Colonic mucosa (tissue), 4 donors: ENCODE measurements at regions not wholly inside any gene's neighbourhood (a gene's known extent, or its start where the extent isn't known, plus 50 kb on each side); places are given as distances from the start of the nearest gene placed in this dataset.

ENCODE experiments used
- DNase-seq: peaks from one replicate; pipeline ENCODE4 v3.0.0-alpha.2; 2020
- H3K27ac ChIP-seq: fragments of 200-600 bp; one replicate; pipeline ENCODE4 v1.8.0; 2021
- H3K27me3 ChIP-seq: fragments of 200-600 bp; one replicate; pipeline ENCODE4 v1.8.0; 2021
- H3K36me3 ChIP-seq: fragments of 200-600 bp; one replicate; pipeline ENCODE4 v1.8.0; 2021
- H3K4me1 ChIP-seq: fragments of 200-600 bp; one replicate; pipeline ENCODE4 v1.8.0; 2021; ENCODE audit warnings: mild to moderate bottlenecking
- H3K4me3 ChIP-seq: fragments of 200-600 bp; one replicate; pipeline ENCODE4 v1.8.0; 2021
- H3K9ac ChIP-seq, 2 donors: one replicate each; pipeline ENCODE4 v1.7.0; 2013; ENCODE audit warnings: control low read depth in 2 of 2, low read depth in 2 of 2, low read length in 2 of 2
- H3K9me3 ChIP-seq: fragments of 200-600 bp; one replicate; pipeline ENCODE4 v1.8.0; 2021
- CTCF ChIP-seq: fragments of 200-600 bp; IDR thresholded peaks from one replicate; pipeline ENCODE4 v1.8.0; 2022; ENCODE audit warnings: antibody characterized with exemption, mild to moderate bottlenecking
- intact Hi-C: fragments of 100-400 bp; cut with DNase I; formaldehyde crosslinking; loops from one replicate; pipeline ENCODE4 v1.14.1; 2022
- donor health status: healthy.
- donor health status: DM: no; HTN: no; CAD: no.
- donor health status: DM: no; HTN: no; CAD: no.

DNA sequence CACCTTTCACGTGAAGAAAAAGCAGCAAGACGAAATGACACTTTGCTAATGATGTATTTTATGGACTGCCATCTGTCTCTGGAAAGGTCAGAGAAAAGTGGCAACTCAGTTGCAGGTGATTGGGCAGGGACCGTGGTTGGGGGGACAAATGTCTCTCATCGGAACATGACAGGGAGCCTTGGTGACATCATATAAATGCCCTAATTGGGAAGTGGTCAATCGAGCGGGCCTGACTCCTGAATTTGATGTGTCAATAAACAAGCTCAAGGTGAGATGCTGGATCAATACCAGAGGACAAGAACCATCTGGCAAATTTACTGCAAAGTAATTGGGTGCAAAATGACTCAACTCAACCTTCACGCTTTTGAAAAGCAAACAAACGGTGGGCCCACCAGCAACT is 151.9 kb upstream of the SKOR2 start:
- no peak for TF ChIP-seq CTCF
- no peak overlapping the region for H3K4me3 ChIP-seq

GRCh38 chr18:47399475-47399874 is 148.0 kb upstream of the SKOR2 start:
- DNase-seq: no peak
- no peaks in the 10 kb centered on the region for H3K27me3 ChIP-seq
- no peak overlapping the region for H3K9ac ChIP-seq
- no peak for TF ChIP-seq CTCF
- H3K4me1 ChIP-seq: no peaks in the 10 kb centered on the region
- no peak overlapping the region for H3K4me3 ChIP-seq
- intact Hi-C loops: loop anchor here (5.0 kb wide), 2 partner anchors 198 to 348 kb away; no protein-coding TSS in a partner anchor
- H3K9me3 ChIP-seq: no peaks in the 10 kb centered on the region
- H3K36me3 ChIP-seq: no peaks in the 10 kb centered on the region
- H3K27ac ChIP-seq: no peak overlapping the region

More for the DNA sequence above, 151.9 kb upstream of the SKOR2 start:
- Histone ChIP-seq H3K9ac (no peak overlapping the region), H3K4me1 (no peaks in the 10 kb centered on the region), H3K27me3 (no peaks in the 10 kb centered on the region), H3K9me3 (no peaks in the 10 kb centered on the region), H3K27ac (no peak overlapping the region), H3K36me3 (no peaks in the 10 kb centered on the region)
- DNase-seq: no peak
- intact Hi-C loops: no loop called here

GRCh38 chr18:47397671-47398319 is 146.3 kb upstream of the SKOR2 start:
- peak; percentile 46 for DNase-seq
- Histone ChIP-seq H3K9me3 (no peaks in the 10 kb centered on the region), H3K4me3 (no peak overlapping the region), H3K4me1 (no peaks in the 10 kb centered on the region), H3K9ac (no peak overlapping the region), H3K27ac (no peak overlapping the region), H3K27me3 (no peaks in the 10 kb centered on the region), H3K36me3 (no peaks in the 10 kb centered on the region)
- peak; percentile 42 for TF ChIP-seq CTCF
- intact Hi-C loops: loop anchor here (5.0 kb wide), 2 partner anchors 200 to 350 kb away; no protein-coding TSS in a partner anchor

DNA sequence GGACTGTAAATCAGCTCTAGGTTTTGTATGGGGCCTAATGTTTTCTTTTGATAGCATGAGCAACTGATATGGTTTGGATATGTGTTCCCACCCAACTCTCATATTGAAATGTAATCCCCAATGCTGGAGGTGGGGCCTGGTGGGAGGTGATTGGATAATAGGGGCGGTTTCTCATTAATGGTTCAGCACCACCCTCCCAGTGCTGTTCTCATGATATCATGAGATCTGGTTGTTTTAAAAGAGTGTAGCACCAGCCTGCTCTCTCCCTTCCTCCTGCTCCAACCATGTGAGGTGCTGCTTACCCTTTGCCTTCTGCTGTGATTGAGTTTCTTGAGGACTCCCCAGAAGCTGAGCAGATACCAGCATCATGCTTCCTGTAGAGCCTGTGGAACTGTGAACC is 140.2 kb upstream of the SKOR2 start:
- intact Hi-C loops: no loop called here
- DNase-seq: no peak
- TF ChIP-seq CTCF: no peak

DNA sequence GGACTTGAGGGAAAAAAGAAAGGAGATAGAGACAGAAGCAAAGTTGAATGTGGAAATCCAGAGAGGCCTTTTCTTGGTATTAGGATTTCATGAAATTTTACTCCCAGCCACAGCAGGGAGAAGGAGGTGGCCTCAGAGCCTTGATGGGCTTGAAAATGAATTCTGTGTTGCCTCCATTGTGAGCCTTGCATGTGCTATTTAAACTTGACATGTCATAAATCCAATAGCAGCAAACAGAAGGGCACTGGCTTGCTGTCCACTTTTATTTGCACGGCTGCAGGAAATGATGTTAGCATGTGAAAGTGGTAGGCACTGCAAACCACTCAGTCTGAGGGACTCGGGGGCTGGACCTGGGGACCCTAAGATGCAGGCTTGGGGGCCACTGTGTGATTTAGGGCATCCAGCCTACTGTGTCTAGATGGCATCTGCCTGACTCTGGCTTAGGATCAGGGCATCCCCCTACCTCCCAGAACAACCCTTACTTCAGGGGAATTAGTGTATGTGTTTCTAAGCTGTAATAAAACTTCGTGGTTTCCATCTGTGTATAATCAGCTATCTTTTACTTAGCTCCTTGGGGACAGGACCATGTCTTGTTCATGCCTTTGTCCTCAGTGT is 139.1 kb upstream of the SKOR2 start:
- H3K9ac ChIP-seq: no peak overlapping the region
- H3K4me3 ChIP-seq: no peak overlapping the region
- no peaks in the 10 kb centered on the region for H3K27me3 ChIP-seq
- DNase-seq: no peak
- no peak overlapping the region for H3K27ac ChIP-seq
- TF ChIP-seq CTCF: no peak
- H3K36me3 ChIP-seq: no peaks in the 10 kb centered on the region
- H3K4me1 ChIP-seq: no peaks in the 10 kb centered on the region
- intact Hi-C loops: no loop called here
- no peaks in the 10 kb centered on the region for H3K9me3 ChIP-seq

More for the DNA sequence above, 140.2 kb upstream of the SKOR2 start:
- no peaks in the 10 kb centered on the region for H3K4me1 ChIP-seq
- no peak overlapping the region for H3K27ac ChIP-seq
- H3K9ac ChIP-seq: no peak overlapping the region
- H3K9me3 ChIP-seq: no peaks in the 10 kb centered on the region
- no peaks in the 10 kb centered on the region for H3K27me3 ChIP-seq
- no peaks in the 10 kb centered on the region for H3K36me3 ChIP-seq
- H3K4me3 ChIP-seq: no peak overlapping the region
